ENCODE measurements at regions not wholly inside any gene's neighbourhood (a gene's known extent, or its start where the extent isn't known, plus 50 kb on each side); places are given as distances from the start of the nearest gene placed in this dataset.
"Not testable (repeated sequence)": the region's sequence is repeated elsewhere in the genome, so short reads cannot be mapped to it uniquely, and the experiment has no call there.

DNA sequence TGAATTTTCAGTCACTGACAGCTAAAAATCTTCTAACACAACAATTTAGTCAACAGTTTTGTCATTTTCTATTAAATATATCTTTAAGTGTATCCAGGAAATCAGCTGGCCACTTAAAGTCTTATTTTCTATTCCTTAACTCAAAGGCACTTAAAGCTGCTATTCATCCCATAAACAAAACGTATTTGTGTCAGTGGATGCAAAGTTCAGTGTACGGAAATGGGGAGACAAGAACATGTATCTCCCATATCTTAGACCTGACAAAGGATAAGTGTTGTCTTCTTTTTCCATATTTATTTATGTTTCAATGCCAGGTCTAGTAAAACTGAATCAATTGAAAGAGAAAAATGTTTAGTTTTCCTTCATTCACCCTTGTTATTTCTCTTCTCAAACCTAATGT is 409.8 kb upstream of the KLHL1 start:
- Histone ChIP-seq H3K27me3 (replicated peaks in 2 of 5; ENCODE audit: control insufficient read depth in 4 of 5, insufficient read depth in 5 of 5, low read length in 4 of 5) (no peaks in the 10 kb centered on the region), H3K9me3 (ENCODE audit: control extremely low read depth in 1 of 5, control insufficient read depth in 4 of 5, insufficient read depth in 2 of 5, low read depth in 1 of 5, low read length in 4 of 5) (no peaks in the 10 kb centered on the region), H3K27ac (ENCODE audit: insufficient read depth in 1 of 2, low read depth in 1 of 2, low read length in 2 of 2, poor library complexity in 1 of 2, severe bottlenecking in 2 of 2) (no peak overlapping the region), H3K4me3 (ENCODE audit: control insufficient read depth in 1 of 7, extremely low read depth in 1 of 7, insufficient read depth in 4 of 7, low read depth in 2 of 7, low read length in 6 of 7) (no peak overlapping the region), H3K36me3 (ENCODE audit: control insufficient read depth in 4 of 4, insufficient read depth in 4 of 4, low read length in 3 of 4) (no peaks in the 10 kb centered on the region), H3K4me1 (ENCODE audit: control extremely low read depth in 1 of 4, control insufficient read depth in 4 of 4, insufficient read depth in 4 of 4, low read length in 3 of 4) (no peaks in the 10 kb centered on the region)
- ChIA-PET POLR2A (no interaction called here), CTCF (interaction anchor here (1.5 kb wide), 1 partner anchor 13 kb away, joined by 4 read pairs; no protein-coding TSS in a partner anchor)
- DNase-seq: no peak
- no CpG with 5 or more reads among the region's 2 CpGs for WGBS (ENCODE audit: insufficient coverage)

GRCh38 chr13:70516226-70516625 is 408.0 kb upstream of the KLHL1 start:
- no peaks in the 10 kb centered on the region for H3K4me1 ChIP-seq (ENCODE audit: control extremely low read depth in 1 of 4, control insufficient read depth in 4 of 4, insufficient read depth in 4 of 4, low read length in 3 of 4)
- H3K36me3 ChIP-seq (ENCODE audit: control insufficient read depth in 4 of 4, insufficient read depth in 4 of 4, low read length in 3 of 4): no peaks in the 10 kb centered on the region
- ChIA-PET CTCF (no interaction called here), POLR2A (no interaction called here)
- H3K9me3 ChIP-seq (ENCODE audit: control extremely low read depth in 1 of 5, control insufficient read depth in 4 of 5, insufficient read depth in 2 of 5, low read depth in 1 of 5, low read length in 4 of 5): no peaks in the 10 kb centered on the region
- H3K27ac ChIP-seq (ENCODE audit: insufficient read depth in 1 of 2, low read depth in 1 of 2, low read length in 2 of 2, poor library complexity in 1 of 2, severe bottlenecking in 2 of 2): no peak overlapping the region
- no peaks in the 10 kb centered on the region for H3K27me3 ChIP-seq (replicated peaks in 2 of 5; ENCODE audit: control insufficient read depth in 4 of 5, insufficient read depth in 5 of 5, low read length in 4 of 5)
- WGBS (ENCODE audit: insufficient coverage): no CpG with 5 or more reads among the region's 2 CpGs
- no peak overlapping the region for H3K4me3 ChIP-seq (ENCODE audit: control insufficient read depth in 1 of 7, extremely low read depth in 1 of 7, insufficient read depth in 4 of 7, low read depth in 2 of 7, low read length in 6 of 7)
- DNase-seq: no peak

DNA sequence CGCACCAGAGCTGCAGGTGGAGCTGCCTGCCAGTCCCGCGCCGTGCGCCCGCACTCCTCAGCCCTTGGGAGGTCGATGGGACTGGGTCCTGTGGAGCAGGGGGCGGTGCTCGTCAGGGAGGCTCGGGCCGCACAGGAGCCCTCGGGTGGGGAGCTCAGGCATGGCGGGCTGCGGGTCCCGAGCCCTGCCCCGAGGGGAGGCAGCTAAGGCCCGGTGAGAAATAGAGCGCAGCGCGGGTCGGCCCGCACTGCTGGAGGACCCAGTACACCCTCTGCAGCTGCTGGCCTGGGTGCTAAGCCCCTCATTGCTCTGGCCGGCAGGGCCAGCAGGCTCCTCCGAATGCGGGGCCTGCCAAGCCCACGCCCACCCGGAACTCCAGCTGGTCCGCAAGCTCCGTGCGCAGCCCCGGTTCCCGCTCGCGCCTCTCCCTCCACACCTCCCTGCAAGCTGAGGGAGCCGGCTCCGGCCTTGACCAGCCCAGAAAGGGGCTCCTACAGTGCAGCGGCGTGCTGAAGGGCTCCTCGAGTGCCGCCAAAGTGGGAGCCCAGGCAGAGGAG is 403.7 kb upstream of the KLHL1 start:
- H3K36me3 ChIP-seq (ENCODE audit: control insufficient read depth in 4 of 4, insufficient read depth in 4 of 4, low read length in 3 of 4); DNase-seq; H3K27ac ChIP-seq (ENCODE audit: insufficient read depth in 1 of 2, low read depth in 1 of 2, low read length in 2 of 2, poor library complexity in 1 of 2, severe bottlenecking in 2 of 2); H3K4me1 ChIP-seq (ENCODE audit: control extremely low read depth in 1 of 4, control insufficient read depth in 4 of 4, insufficient read depth in 4 of 4, low read length in 3 of 4); H3K4me3 ChIP-seq (ENCODE audit: control insufficient read depth in 1 of 7, extremely low read depth in 1 of 7, insufficient read depth in 4 of 7, low read depth in 2 of 7, low read length in 6 of 7); H3K27me3 ChIP-seq (replicated peaks in 2 of 5; ENCODE audit: control insufficient read depth in 4 of 5, insufficient read depth in 5 of 5, low read length in 4 of 5); H3K9me3 ChIP-seq (ENCODE audit: control extremely low read depth in 1 of 5, control insufficient read depth in 4 of 5, insufficient read depth in 2 of 5, low read depth in 1 of 5, low read length in 4 of 5); CTCF ChIA-PET: not testable (repeated sequence)
- POLR2A ChIA-PET: interaction anchor here (0.6 kb wide), 1 partner anchor 655 kb away, joined by 3 read pairs; no protein-coding TSS in a partner anchor
- 95% methylated on average over 20 of the region's 40 CpGs for WGBS (ENCODE audit: insufficient coverage)

DNA sequence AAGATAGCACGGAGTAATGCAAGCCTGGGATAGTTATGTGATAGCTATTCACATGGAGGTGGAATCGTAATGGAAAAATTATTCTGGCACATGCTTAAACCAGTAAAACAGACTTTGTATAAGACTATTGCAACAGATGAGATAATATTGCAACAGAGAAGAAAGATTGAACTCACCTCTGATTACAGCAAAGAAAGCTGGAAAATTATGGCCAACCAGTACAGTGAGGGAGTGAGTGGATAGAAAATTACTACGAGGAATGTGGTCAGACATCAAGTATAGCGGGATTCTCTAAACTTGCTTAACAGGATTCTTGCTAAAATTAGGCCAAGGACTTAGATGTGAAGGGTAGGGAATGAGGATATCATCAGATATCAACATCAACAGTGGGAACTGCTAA is 397.6 kb upstream of the KLHL1 start:
- H3K36me3 ChIP-seq (ENCODE audit: control insufficient read depth in 4 of 4, insufficient read depth in 4 of 4, low read length in 3 of 4): no peaks in the 10 kb centered on the region
- no peaks in the 10 kb centered on the region for H3K9me3 ChIP-seq (ENCODE audit: control extremely low read depth in 1 of 5, control insufficient read depth in 4 of 5, insufficient read depth in 2 of 5, low read depth in 1 of 5, low read length in 4 of 5)
- ChIA-PET POLR2A (no interaction called here), CTCF (interaction anchor here (1.7 kb wide), 1 partner anchor 13 kb away, joined by 4 read pairs; no protein-coding TSS in a partner anchor)
- H3K4me3 ChIP-seq (ENCODE audit: control insufficient read depth in 1 of 7, extremely low read depth in 1 of 7, insufficient read depth in 4 of 7, low read depth in 2 of 7, low read length in 6 of 7): no peak overlapping the region
- no peak for DNase-seq
- peaks cover 0 to 3% (median 0%) of the 10 kb centered on the region in 4 experiments for H3K4me1 ChIP-seq (ENCODE audit: control extremely low read depth in 1 of 4, control insufficient read depth in 4 of 4, insufficient read depth in 4 of 4, low read length in 3 of 4)
- no peak overlapping the region for H3K27ac ChIP-seq (ENCODE audit: insufficient read depth in 1 of 2, low read depth in 1 of 2, low read length in 2 of 2, poor library complexity in 1 of 2, severe bottlenecking in 2 of 2)
- WGBS (ENCODE audit: insufficient coverage): 92% methylated on average over 4 of the region's 4 CpGs
- H3K27me3 ChIP-seq (replicated peaks in 2 of 5; ENCODE audit: control insufficient read depth in 4 of 5, insufficient read depth in 5 of 5, low read length in 4 of 5): no peaks in the 10 kb centered on the region

DNA sequence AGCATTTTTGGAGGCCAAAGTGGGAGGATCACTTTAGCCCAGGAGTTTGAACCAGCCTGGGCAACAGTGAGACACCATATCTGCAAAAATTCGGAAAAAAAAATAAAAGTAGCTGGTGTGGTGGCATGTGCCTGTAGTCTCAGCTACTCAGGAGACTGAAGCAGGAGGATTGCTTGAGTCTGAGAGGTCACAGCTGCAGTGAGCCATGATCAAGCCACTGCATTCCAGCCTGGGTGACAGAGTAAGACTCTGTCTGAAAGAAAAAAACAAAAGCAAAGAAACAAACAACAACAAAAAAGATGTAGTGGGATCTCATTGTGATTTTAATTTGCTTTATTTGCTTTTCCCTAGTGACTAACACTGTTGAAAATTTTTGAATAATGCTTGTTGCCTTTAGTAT is 394.7 kb upstream of the KLHL1 start:
- 71% methylated on average over 1 of the region's 1 CpG for WGBS (ENCODE audit: insufficient coverage)
- Histone ChIP-seq H3K4me1 (ENCODE audit: control extremely low read depth in 1 of 4, control insufficient read depth in 4 of 4, insufficient read depth in 4 of 4, low read length in 3 of 4) (no peaks in the 10 kb centered on the region), H3K36me3 (ENCODE audit: control insufficient read depth in 4 of 4, insufficient read depth in 4 of 4, low read length in 3 of 4) (no peaks in the 10 kb centered on the region), H3K27ac (ENCODE audit: insufficient read depth in 1 of 2, low read depth in 1 of 2, low read length in 2 of 2, poor library complexity in 1 of 2, severe bottlenecking in 2 of 2) (no peak overlapping the region), H3K9me3 (ENCODE audit: control extremely low read depth in 1 of 5, control insufficient read depth in 4 of 5, insufficient read depth in 2 of 5, low read depth in 1 of 5, low read length in 4 of 5) (no peaks in the 10 kb centered on the region), H3K27me3 (replicated peaks in 2 of 5; ENCODE audit: control insufficient read depth in 4 of 5, insufficient read depth in 5 of 5, low read length in 4 of 5) (no peaks in the 10 kb centered on the region), H3K4me3 (ENCODE audit: control insufficient read depth in 1 of 7, extremely low read depth in 1 of 7, insufficient read depth in 4 of 7, low read depth in 2 of 7, low read length in 6 of 7) (no peak overlapping the region)
- DNase-seq: no peak
- ChIA-PET CTCF (no interaction called here), POLR2A (no interaction called here)

DNA sequence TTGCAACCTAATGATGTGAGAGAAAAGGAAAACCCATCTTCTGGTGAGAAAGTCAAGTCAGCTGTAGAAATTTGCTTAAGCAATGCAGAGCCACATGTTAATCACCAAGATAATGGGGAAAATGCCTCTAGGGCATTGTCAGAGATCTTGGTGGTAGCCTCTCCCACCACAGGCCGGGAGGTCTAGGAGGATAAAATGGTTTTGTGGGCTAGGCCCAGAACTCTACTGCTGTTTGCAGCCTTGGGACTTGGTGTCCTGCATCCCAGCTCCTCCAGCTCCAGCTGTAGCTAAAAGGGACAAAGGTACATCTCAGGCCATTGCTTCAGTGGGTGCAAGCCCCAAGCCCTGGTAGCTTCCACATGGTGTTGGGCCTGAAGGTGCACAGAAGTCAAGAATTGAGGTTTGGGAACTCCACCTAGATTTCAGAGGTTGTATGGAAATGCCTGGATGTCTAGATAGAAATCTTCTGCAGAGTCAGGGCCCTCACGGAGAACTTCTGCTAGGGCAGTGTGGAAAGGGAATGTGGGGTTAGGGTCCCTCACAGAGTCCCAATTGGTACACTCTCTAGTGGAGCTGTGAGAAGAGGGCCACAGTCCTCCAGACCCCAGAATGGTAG is 382.2 kb upstream of the KLHL1 start:
- H3K36me3 ChIP-seq (ENCODE audit: control insufficient read depth in 4 of 4, insufficient read depth in 4 of 4, low read length in 3 of 4): no peaks in the 10 kb centered on the region
- POLR2A ChIA-PET: no interaction called here
- H3K9me3 ChIP-seq (ENCODE audit: control extremely low read depth in 1 of 5, control insufficient read depth in 4 of 5, insufficient read depth in 2 of 5, low read depth in 1 of 5, low read length in 4 of 5): peaks cover 2 to 15% (median 6%) of the 10 kb centered on the region in 5 experiments
- H3K4me3 ChIP-seq (ENCODE audit: control insufficient read depth in 1 of 7, extremely low read depth in 1 of 7, insufficient read depth in 4 of 7, low read depth in 2 of 7, low read length in 6 of 7): no peak overlapping the region
- H3K27me3 ChIP-seq (replicated peaks in 2 of 5; ENCODE audit: control insufficient read depth in 4 of 5, insufficient read depth in 5 of 5, low read length in 4 of 5): no peaks in the 10 kb centered on the region
- no peaks in the 10 kb centered on the region for H3K4me1 ChIP-seq (ENCODE audit: control extremely low read depth in 1 of 4, control insufficient read depth in 4 of 4, insufficient read depth in 4 of 4, low read length in 3 of 4)
- CTCF ChIA-PET: no interaction called here
- no peak overlapping the region for H3K27ac ChIP-seq (ENCODE audit: insufficient read depth in 1 of 2, low read depth in 1 of 2, low read length in 2 of 2, poor library complexity in 1 of 2, severe bottlenecking in 2 of 2)
- 94% methylated on average over 2 of the region's 2 CpGs for WGBS (ENCODE audit: insufficient coverage)
- DNase-seq: no peak

DNA sequence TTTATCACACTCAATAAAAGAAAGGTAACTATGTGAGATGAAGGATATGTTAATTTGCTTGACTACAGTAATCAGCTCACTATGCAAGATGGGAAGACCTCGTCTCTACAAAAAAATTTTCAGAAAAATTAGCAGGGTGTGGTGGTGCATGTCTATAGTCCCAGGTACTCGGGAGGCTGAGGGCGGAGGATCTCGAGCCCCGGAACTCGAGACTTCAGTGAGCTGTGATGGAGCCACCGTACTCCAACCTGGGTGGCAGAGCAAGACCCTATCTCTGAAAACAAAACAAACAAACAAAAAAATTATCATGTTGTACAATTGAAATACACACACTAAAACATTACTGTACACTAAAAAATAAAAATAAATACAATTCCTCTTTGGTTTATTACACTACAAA is 376.7 kb upstream of the KLHL1 start:
- H3K4me3 ChIP-seq (ENCODE audit: control insufficient read depth in 1 of 7, extremely low read depth in 1 of 7, insufficient read depth in 4 of 7, low read depth in 2 of 7, low read length in 6 of 7): no peak overlapping the region
- POLR2A ChIA-PET: no interaction called here
- DNase-seq: no peak
- no peak overlapping the region for H3K27ac ChIP-seq (ENCODE audit: insufficient read depth in 1 of 2, low read depth in 1 of 2, low read length in 2 of 2, poor library complexity in 1 of 2, severe bottlenecking in 2 of 2)
- CTCF ChIA-PET: no interaction called here
- H3K36me3 ChIP-seq (ENCODE audit: control insufficient read depth in 4 of 4, insufficient read depth in 4 of 4, low read length in 3 of 4): no peaks in the 10 kb centered on the region
- WGBS (ENCODE audit: insufficient coverage): 97% methylated on average over 6 of the region's 7 CpGs
- no peaks in the 10 kb centered on the region for H3K27me3 ChIP-seq (replicated peaks in 2 of 5; ENCODE audit: control insufficient read depth in 4 of 5, insufficient read depth in 5 of 5, low read length in 4 of 5)
- H3K9me3 ChIP-seq (ENCODE audit: control extremely low read depth in 1 of 5, control insufficient read depth in 4 of 5, insufficient read depth in 2 of 5, low read depth in 1 of 5, low read length in 4 of 5): peaks cover 0 to 3% (median under 1%) of the 10 kb centered on the region in 5 experiments
- no peaks in the 10 kb centered on the region for H3K4me1 ChIP-seq (ENCODE audit: control extremely low read depth in 1 of 4, control insufficient read depth in 4 of 4, insufficient read depth in 4 of 4, low read length in 3 of 4)
